Esophagus (tissue), 2 donors: ENCODE measurements at regions not wholly inside any gene's neighbourhood (a gene's known extent, or its start where the extent isn't known, plus 50 kb on each side); places are given as distances from the start of the nearest gene placed in this dataset.
A peak's percentile ranks its signal among the peaks of the same experiment; 100 is the strongest.

Experiments
- H3K27ac ChIP-seq, 2 donors: one replicate each; pipeline ENCODE4 v1.5.1; 2013; ENCODE audit warnings: low read depth in 2 of 2, mild to moderate bottlenecking in 2 of 2, inconsistent platforms in 1 of 2, low read length in 1 of 2, moderate library complexity in 1 of 2
- H3K27me3 ChIP-seq, 2 donors: one replicate each; pipeline ENCODE4 v1.6.1; 2013; ENCODE audit warnings: low read length in 2 of 2, control low read depth in 1 of 2, mild to moderate bottlenecking in 1 of 2; ENCODE audit not compliant: insufficient read depth in 2 of 2, control insufficient read depth in 1 of 2
- H3K36me3 ChIP-seq, 2 donors: one replicate each; pipeline ENCODE4 v1.6.1; 2013; ENCODE audit warnings: low read length in 1 of 2; ENCODE audit not compliant: control insufficient read depth in 2 of 2, insufficient read depth in 2 of 2
- H3K4me1 ChIP-seq, 2 donors: one replicate each; pipeline ENCODE4 v1.6.1; 2013; ENCODE audit warnings: low read length in 1 of 2; ENCODE audit not compliant: control insufficient read depth in 2 of 2, insufficient read depth in 2 of 2
- H3K4me3 ChIP-seq, 2 donors: one replicate each; pipeline ENCODE4 v1.5.1; 2013; ENCODE audit warnings: low read length in 2 of 2, mild to moderate bottlenecking in 2 of 2, low read depth in 1 of 2, moderate library complexity in 1 of 2
- H3K9me3 ChIP-seq, 2 donors: one replicate each; pipeline ENCODE4 v1.6.1; 2013; ENCODE audit warnings: mild to moderate bottlenecking in 2 of 2, low read depth in 1 of 2, low read length in 1 of 2, moderate library complexity in 1 of 2; ENCODE audit not compliant: control insufficient read depth in 2 of 2, insufficient read depth in 1 of 2
- WGBS, 2 donors: extraction: QIAGEN DNeasy Blood & Tissue Kit; methylation state at CpG; one replicate each; pipeline ENCODE4 v1.1.7; 2013; 5-methylcytosine and 5-hydroxymethylcytosine counted together
- donor health status: healthy with polysubstance abuse.
- donor health status: Bipolar disorder and iron deficiency.

DNA sequence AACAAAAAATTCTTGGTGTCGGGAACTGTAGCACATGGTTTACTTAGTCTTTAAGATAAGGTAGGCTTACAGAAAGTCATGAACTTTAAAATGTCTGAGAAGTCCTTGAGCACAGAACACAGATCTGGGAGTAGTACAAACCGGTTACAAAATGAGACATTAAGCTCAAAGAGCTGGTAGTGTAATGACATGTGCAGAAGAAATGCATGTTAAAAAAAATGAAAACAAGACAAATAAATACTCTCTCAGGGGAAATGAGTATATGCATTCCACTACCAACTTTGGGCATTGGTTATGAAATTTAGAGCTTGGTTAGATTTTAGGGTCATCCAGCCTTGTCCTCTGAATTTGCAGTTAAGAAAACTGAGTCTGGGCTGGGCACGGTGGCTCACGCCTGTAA lies 91.5 kb upstream of the F3 start:
- Histone ChIP-seq H3K4me1 (no peaks in the 10 kb centered on the region), H3K9me3 (no peaks in the 10 kb centered on the region), H3K36me3 (no peaks in the 10 kb centered on the region), H3K4me3 (no peak overlapping the region), H3K27ac (no peak overlapping the region), H3K27me3 (no peaks in the 10 kb centered on the region)
- 74 to 86% methylated on average over 4 of the region's 4 CpGs for WGBS, 2 donors

DNA sequence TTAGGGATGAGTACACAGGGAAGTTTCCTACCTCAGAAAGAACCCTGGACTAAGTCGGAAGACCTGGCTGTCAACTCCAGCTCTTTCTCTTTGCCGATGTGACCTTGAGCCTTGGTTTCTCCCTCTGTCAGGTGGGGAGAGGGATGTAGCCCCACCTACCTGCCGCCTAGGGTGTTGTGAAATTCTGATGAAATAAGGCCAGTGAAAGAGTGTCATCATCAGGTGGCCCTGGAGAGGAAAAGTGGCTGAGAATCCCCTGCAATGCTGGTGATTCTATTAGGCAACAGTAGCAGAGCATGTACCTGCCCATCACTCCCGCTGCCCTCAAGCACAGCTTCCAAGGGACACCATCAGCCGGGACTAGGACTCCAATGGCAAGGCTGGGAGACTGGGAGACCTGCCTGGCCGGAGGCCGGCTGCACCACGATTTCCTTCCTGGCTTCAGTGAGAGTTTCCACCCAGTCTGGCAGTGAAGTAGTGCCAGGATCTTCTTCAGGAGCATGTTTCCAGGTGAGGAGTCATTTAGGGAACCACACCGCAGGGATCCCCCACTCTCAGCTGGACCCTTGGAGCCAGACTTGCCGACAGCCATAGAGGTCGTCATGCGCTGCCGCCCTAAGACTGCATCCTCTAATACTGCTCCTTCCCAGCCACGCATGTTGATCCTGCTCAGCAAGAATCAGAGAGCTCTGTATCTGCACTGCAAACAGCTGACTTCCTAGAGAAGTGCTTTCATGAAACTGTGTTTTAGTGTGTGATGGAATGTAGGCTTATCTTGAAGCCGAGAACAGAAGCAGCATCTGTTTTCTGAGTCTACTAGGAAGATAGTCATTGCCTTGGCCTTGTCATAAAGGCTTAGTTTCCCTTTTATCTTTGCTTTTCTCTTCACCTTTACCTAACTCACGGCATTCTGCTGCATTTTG lies 88.0 kb upstream of the F3 start:
- Histone ChIP-seq H3K4me3 (no peak overlapping the region), H3K27me3 (no peaks in the 10 kb centered on the region), H3K9me3 (no peaks in the 10 kb centered on the region), H3K4me1 (no peaks in the 10 kb centered on the region), H3K36me3 (no peaks in the 10 kb centered on the region), H3K27ac (no peak overlapping the region)
- WGBS, 2 donors = 89 to 90% methylated on average over 16 of the region's 16 CpGs

DNA sequence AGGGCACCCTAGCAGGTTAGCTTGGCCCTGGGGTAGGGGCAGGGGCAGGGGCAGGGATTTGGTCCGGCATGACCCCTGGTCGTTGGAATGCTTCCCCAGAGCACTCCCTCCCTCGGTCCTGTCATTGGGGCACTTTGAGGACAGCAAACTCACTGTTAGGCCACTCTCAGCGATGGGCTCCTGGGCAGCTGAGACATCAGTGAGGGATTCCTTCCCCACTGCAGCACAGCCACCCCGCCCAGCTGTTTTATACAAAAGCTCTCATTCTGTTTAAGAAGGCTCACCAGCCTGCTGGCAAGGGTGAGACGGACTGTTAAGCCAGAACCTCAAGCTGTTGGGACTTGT lies 86.9 kb upstream of the F3 start:
- Histone ChIP-seq H3K27ac (no peak overlapping the region), H3K4me1 (no peaks in the 10 kb centered on the region), H3K9me3 (no peaks in the 10 kb centered on the region), H3K27me3 (no peaks in the 10 kb centered on the region), H3K4me3 (no peak overlapping the region), H3K36me3 (no peaks in the 10 kb centered on the region)
- 76 to 78% methylated on average over 6 of the region's 6 CpGs for WGBS, 2 donors

DNA sequence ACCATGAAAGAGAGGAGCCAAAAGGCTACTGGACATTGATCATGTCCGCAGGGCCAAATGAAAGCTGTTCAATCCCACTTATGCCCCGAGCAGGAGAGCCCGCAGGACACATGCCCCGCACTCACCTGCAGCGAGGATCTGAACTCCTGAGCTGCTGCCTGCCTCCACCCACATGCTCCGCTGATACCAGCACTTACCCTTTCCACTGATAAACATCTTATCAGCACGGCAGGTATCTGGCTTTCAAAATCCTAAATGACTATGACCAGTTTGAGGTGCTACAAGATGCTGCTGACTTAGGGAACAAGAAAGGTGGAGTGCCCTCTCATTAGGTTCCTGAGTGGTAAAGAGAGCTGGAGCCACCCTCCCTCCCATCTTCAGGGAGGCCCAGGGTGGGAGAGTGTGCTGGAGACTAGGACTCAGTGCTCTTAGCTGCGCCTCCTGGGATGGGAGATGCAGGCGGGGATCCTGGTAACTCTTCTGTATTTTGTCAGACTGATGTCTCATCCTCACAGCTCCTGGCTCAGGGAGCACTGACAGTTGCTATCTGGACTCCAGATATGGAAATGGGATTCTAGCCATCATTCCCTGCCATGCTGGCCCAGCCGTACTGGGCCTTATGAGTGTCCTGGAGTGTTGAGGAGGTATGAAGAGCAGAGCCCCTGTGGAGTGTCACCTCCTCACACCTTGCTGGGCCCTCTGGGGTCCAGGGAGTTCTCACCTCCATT lies 86.4 kb upstream of the F3 start:
- 75 to 81% methylated on average over 10 of the region's 10 CpGs for WGBS, 2 donors
- H3K4me3 ChIP-seq = no peak overlapping the region
- no peaks in the 10 kb centered on the region for H3K9me3 ChIP-seq
- H3K27me3 ChIP-seq = no peaks in the 10 kb centered on the region
- H3K36me3 ChIP-seq = no peaks in the 10 kb centered on the region
- no peaks in the 10 kb centered on the region for H3K4me1 ChIP-seq
- no peak overlapping the region for H3K27ac ChIP-seq

DNA sequence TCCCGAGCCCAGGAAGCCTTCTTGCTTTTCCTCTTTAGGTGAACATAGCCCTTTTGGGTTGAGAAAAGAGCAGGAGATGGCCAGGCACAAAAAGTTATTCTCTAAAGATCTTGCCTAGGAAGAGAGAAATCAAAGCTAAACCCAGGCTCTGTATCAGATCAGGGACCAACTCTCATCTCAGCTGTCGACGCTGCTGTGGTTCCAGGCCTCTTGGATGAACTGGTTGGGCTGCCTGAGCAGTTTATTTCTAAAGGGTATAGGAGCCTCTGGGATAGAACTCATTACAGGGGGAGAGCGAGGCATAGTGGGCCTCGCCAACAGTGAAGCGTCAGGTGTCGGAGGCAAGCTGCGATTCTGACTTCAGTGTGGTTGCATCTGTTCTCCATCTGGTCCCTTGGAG lies 82.6 kb upstream of the F3 start:
- whole genome bisulfite sequencing, 2 donors = 93 to 94% methylated on average over 8 of the region's 8 CpGs
- no peaks in the 10 kb centered on the region for H3K27me3 ChIP-seq
- no peaks in the 10 kb centered on the region for H3K9me3 ChIP-seq
- H3K36me3 ChIP-seq = no peaks in the 10 kb centered on the region
- H3K4me3 ChIP-seq = no peak overlapping the region
- H3K4me1 ChIP-seq = peaks cover 3 to 14% of the 10 kb centered on the region in 2 donors
- no peak overlapping the region for H3K27ac ChIP-seq

DNA sequence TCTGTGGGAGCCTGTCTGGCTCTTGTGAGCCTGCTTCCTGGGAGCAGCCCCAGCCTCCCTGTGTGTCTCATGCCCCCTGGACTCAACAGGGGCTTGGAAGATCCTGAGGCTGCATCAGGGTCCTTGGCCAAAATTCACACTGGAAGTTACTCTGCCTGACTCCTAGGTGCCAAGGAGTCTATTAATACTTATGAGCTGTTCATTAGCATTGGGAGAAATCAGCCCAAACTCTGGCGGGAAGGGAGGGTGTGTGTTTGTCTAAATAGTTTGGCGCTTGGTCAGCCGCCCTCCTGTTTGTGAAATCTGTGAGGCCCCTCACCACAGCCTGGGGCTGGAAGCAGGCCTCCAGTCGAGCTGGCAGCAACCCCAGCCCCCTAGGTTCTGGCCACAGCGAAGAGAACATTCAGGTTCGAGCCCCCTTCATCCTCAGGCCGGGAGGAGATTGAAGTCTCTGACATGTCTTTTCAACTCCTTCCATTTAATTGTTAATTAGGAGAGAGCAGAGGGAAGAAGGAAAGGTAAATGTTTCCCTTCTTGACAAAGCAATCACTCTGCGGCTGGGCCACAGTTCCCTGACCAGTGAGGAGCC lies 82.1 kb upstream of the F3 start:
- Histone ChIP-seq H3K9me3 (no peaks in the 10 kb centered on the region), H3K4me1 (peaks cover 3 to 14% of the 10 kb centered on the region in 2 donors), H3K4me3 (no peak overlapping the region), H3K36me3 (no peaks in the 10 kb centered on the region), H3K27me3 (no peaks in the 10 kb centered on the region), H3K27ac (no peak overlapping the region)
- 85 to 88% methylated on average over 8 of the region's 8 CpGs for WGBS, 2 donors

DNA sequence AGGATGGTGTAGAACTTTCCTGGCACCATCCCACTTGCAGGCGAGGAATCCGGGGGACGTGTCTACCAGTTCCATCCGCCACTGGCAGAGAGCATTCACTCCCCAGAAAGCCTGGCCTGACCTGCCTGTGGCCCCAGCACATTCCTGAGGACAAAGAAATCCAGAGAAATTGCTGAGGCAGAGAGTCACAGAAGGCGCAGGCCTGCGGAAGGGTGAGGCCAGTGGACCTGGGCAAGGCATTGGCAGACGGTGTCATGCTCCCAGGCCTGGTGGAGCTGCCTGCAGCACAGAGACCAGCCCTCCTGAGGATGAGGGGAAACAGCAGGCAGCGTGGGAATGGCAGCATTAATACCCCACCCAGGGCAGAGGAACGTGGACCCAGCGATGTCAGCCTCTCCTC lies 81.2 kb upstream of the F3 start:
- WGBS, 2 donors = 83 to 90% methylated on average over 10 of the region's 10 CpGs
- no peaks in the 10 kb centered on the region for H3K9me3 ChIP-seq
- H3K4me3 ChIP-seq = no peak overlapping the region
- no peak overlapping the region for H3K27ac ChIP-seq
- H3K4me1 ChIP-seq = peaks cover 3 to 14% of the 10 kb centered on the region in 2 donors
- no peaks in the 10 kb centered on the region for H3K36me3 ChIP-seq
- H3K27me3 ChIP-seq = no peaks in the 10 kb centered on the region

DNA sequence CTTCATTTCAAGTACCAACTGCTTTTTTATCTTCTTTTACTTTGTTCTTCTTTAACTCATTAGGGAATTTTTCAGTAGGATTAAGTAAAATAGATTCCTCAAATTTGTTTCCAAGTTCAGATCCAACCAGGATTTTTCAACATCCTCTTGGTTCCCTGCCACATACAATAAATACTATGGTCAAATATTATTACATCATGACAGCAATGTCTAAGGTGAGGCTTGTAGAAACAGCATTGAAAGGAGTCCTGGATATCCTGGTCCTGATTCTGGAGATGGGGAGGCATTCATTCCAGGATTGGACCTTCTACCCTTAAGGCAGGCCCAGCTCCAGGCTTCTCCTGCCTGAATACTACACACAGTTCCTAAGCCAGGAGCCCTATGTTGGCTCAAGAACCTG lies 80.2 kb upstream of the F3 start:
- no peak overlapping the region for H3K27ac ChIP-seq
- H3K27me3 ChIP-seq = no peaks in the 10 kb centered on the region
- H3K4me1 ChIP-seq = peaks cover 3 to 14% of the 10 kb centered on the region in 2 donors
- H3K4me3 ChIP-seq = no peak overlapping the region
- no peaks in the 10 kb centered on the region for H3K9me3 ChIP-seq
- H3K36me3 ChIP-seq = no peaks in the 10 kb centered on the region

DNA sequence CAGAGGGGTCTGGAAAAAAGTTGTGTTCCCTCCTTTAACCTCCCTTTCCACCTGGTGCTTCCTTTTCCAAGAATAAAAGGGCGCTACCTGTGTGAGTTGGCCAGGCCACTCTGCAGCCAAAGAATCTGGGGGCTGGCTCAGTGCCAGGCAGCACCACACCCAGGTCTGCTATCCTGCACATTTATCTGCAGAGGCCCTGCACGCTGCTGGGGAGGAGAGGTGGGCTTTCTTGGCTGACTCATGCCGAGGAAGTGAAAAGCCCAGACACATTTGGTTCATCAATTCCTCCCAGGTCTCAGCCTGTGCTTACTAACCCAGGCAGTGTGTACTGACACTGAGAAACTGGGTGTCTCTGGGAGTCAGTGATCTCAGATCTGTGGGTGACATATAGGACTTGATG lies 79.8 kb upstream of the F3 start:
- Histone ChIP-seq H3K27me3 (no peaks in the 10 kb centered on the region), H3K27ac (peak overlapping the region in 1 of 2 donors; percentile 18), H3K4me1 (peaks cover 3 to 14% of the 10 kb centered on the region in 2 donors), H3K36me3 (no peaks in the 10 kb centered on the region), H3K9me3 (no peaks in the 10 kb centered on the region), H3K4me3 (no peak overlapping the region)
- WGBS, 2 donors = 30 to 47% methylated on average over 3 of the region's 3 CpGs
